GM18499 (cell line): ENCODE measurements at regions not wholly inside any gene's neighbourhood (a gene's known extent, or its start where the extent isn't known, plus 50 kb on each side); places are given as distances from the start of the nearest gene placed in this dataset.

Source experiments
- ATAC-seq: cut with Tn5 transposase; IDR thresholded peaks from one replicate; pipeline ENCODE4 v1.9.1; 2021; ENCODE audit warnings: moderate number of reproducible peaks; ENCODE audit not compliant: insufficient read depth, unreplicated experiment

DNA sequence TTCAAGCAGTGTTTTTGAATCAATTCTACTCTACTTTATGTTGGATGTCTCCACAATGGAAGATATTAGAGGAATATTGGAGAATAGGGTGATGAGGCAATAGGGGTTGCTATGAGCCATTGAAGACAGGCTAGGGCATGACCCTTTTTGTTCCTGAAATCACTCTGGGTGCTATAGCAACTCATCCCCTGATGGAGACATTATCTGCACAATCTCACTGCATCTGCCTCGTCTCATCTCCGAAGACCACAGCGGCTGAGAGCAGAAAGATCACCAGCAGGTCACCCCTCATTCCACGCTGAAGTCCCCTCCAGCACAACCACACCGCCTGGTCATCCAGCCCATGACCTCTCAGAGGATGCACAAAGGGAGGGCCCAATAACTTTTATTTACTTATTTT is 150.4 kb upstream of the TMEM132C start:
- ATAC-seq = no peak

GRCh38 chr12:128120035-128120434 is 146.9 kb upstream of the TMEM132C start:
- no peak for ATAC-seq

- no peak for ATAC-seq
These were observed 145.5 kb upstream of the TMEM132C start for GRCh38 chr12:128121424-128121823.

DNA sequence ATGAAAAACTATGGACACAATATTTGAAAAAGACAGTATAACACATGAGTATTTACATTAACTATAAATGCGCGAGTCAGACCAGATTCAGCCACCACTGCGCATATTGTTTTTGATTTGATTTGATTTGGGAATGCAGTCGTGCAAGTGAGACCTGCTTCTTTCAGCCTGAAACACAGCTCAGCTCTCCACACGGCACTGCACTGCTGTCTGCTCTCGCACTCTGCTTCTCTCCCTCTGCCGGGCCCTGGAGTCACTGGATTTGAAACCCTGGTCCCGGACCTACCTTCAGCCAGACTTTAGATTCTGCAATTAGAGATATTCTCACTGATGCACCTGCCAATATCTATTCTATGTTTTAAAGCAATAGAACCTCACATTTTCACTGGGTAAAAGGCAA is 143.9 kb upstream of the TMEM132C start:
- ATAC-seq = no peak

DNA sequence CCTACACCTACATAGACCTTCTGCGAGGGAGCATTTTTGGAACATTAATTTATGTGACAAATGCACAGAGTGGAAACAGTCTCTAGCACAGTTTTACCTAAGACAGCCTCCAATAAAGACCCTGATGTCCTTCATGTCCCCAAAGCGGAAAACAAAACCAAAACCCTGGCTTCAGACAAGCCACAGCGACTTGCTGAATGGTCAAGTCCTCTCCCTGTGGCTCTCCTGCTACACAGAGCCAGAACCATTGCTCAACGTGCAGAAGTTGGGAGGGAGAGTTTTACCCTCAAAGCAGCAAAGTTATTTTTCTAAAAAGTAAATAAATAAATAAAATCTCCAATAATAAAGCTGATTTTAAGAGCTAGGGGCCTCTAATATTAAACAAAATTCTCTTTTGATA is 135.0 kb upstream of the TMEM132C start:
- ATAC-seq = no peak

DNA sequence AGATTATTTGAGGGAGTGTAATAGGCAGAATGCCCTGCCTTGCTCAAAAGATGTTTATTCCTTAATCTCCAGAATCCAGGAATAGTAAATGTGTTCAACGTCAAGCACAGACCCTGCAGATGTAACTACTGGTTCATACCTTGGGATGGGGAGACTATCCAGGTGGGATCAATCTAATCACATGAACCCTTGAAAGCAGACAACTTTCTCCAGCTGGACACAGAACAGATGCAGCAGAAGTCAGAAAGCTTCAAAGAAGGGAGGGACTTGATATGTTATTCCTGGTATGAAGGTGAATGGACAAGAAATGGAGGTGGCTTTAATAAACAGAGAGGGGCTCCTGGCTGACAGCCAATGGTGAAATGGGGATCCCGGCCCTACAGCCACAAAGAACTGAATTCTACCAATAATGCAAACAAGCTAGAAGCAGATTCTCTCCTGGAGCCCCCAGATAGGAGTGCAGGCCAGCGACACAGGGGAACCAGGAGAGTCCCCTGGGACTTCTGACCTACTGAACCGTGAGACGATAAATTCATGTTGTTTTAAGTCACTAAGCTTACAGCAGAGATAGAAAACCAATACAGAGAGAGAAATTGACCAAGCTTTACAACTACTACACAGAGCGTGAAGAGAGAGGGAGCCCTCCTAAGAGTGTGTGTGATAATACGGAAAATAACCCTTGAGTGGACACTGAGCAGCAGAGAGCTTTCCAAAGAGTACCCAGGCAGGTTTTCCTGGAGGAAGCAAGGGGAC is 133.5 kb upstream of the TMEM132C start:
- no peak for ATAC-seq

- ATAC-seq = no peak
These were observed 129.8 kb upstream of the TMEM132C start for GRCh38 chr12:128137140-128137539.

GRCh38 chr12:128138125-128138524 is 128.8 kb upstream of the TMEM132C start:
- no peak for ATAC-seq

DNA sequence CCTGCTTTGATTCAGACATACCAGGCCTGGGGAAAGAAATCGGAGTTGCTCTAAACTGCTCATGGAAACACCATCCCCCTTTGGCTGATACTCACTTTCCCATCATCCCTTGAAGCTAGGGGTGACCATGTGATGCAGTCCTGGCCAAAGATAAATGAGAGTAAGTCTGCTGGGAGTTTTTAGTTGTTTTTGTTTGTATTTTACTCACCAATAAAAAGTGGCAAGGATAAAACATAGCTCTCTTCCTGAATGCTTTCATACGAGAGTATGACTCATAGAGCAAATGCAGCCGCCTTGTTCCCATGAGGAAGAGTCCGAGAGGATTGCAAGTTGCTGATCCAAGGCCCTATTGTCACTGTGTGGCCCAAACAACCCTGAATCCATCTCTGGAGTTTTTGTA is 126.4 kb upstream of the TMEM132C start:
- no peak for ATAC-seq

- no peak for ATAC-seq
These were observed 116.0 kb upstream of the TMEM132C start for GRCh38 chr12:128150961-128151360.

GRCh38 chr12:128155571-128155970 is 111.4 kb upstream of the TMEM132C start:
- ATAC-seq = no peak

GRCh38 chr12:128163086-128163485 is 103.9 kb upstream of the TMEM132C start:
- no peak for ATAC-seq

DNA sequence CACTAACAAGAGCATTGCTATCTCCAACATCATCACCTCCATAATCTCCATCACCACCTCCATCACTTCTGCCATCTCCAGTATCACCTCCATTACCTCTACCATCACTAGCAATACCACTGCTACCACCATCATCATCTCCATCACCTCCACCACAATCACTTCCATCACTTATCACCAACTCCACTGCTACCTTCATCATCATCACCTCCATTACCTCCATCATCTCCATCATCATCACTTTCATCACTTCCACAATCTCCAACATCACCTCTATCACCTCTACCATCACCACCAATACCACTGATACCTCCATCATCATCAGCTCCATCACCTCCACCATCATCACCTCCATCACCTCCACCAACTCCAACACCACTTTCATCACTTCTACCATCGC is 102.4 kb upstream of the TMEM132C start:
- ATAC-seq = no peak

DNA sequence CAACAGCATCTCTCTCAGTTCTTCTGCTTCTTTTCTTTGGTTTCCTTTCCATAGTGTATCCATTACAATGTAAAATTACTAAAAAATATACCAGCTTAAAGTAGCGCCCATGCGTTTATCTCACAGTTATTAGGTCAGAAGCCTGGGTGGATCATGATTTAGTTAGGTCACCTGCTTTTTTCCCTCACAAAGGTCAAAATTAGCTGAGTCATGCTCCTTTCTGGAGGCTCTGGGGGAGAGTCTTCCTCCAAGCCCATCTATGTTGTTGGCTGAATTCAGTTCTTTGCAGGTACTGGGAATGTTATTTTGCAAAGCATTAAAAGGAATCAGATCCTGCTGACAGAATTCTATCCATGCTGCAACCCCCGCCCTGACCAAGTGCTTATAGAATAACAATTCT is 101.6 kb upstream of the TMEM132C start:
- ATAC-seq = no peak

GRCh38 chr12:128168273-128168672 is 98.7 kb upstream of the TMEM132C start:
- no peak for ATAC-seq

- no peak for ATAC-seq
These were observed 96.8 kb upstream of the TMEM132C start for GRCh38 chr12:128170181-128170580.

GRCh38 chr12:128178565-128178964 is 88.4 kb upstream of the TMEM132C start:
- no peak for ATAC-seq

DNA sequence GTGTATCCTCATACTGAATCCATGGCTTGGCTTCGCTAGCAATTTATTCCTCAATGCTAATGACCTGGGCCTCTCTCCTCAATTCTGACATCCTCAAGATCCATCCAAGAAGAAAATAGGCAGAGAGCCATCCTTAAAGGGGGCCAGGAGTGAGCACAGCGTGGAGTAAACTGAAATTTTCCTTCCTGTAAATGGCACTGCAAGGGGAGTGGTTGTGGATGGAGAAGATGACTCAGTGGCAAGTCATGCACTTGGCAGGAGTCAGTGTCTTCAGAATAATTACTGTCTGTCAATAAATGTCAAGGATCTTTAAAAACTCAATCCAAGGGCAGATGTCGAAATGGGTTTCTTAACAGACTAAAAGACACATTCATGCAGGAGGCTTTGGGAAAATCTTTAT is 88.0 kb upstream of the TMEM132C start:
- no peak for ATAC-seq

GRCh38 chr12:128180166-128180565 is 86.8 kb upstream of the TMEM132C start:
- no peak for ATAC-seq

- no peak for ATAC-seq
These were observed 76.9 kb upstream of the TMEM132C start for GRCh38 chr12:128190052-128190451.

DNA sequence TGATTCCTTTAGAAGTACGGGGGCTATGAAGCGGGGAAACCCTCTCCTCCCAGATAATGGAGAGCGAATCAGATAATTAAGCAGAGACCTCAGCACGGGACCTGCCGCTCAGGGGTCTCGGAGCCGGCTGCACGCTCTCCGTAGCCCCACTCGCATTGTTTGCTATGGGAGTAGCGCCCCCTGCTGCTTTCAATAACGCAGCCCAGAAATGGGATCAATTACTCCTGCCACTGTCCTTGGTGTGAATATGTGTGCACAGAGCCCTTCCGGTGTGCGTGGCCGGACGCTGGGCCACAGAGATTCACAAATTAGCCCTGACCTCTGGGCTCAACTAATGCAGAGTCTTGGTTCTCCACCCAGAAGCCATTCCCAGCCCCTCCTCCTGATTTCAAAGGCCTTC is 76.4 kb upstream of the TMEM132C start:
- no peak for ATAC-seq

- no peak for ATAC-seq
These were observed 75.6 kb upstream of the TMEM132C start for GRCh38 chr12:128191380-128191779.

DNA sequence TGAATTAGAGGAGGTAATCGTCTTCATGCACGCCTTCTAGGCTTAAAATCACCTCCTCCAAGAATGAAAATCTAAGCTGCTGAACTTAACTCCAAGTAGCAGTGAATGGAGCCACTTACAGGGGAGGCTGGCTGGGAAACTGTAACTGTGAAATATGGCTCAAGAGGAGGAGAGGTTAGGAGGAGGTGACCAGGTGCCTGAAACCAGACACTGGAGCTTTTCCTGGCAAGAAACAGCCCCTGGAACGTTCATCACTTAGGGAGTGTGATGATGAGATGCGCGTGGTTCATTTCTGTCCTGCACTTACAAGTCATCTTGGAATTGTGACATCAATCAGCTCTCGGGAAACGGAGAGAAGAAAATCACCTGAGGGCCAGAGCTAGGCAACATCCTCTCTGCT is 62.3 kb upstream of the TMEM132C start:
- no peak for ATAC-seq
